Stimulated activated CD4-positive, alpha-beta T cell treated with anti-CD3 and anti-CD28 coated beads, TNF-alpha, amount 100 ng/mL, for 1 hour (primary cell): ENCODE measurements at regions not wholly inside any gene's neighbourhood (a gene's known extent, or its start where the extent isn't known, plus 50 kb on each side); places are given as distances from the start of the nearest gene placed in this dataset.
"Not testable (repeated sequence)": the region's sequence is repeated elsewhere in the genome, so short reads cannot be mapped to it uniquely, and the experiment has no call there.

Experiments used
- DNase-seq, 3 donors: peaks; one replicate each; pipeline ENCODE4 v3.0.0-alpha.2; 2020; ENCODE audit warnings: low read depth in 3 of 3, low spot score in 1 of 3

GRCh38 chr13:57909833-57910232 is 278.3 kb downstream of the PCDH17 start:
- not testable (repeated sequence) for DNase-seq

- no peak for DNase-seq
Measured at GRCh38 chr13:57918086-57918485, 286.5 kb downstream of the PCDH17 start.

- DNase-seq: no peak
Measured at GRCh38 chr13:57918913-57919312, 287.4 kb downstream of the PCDH17 start.

GRCh38 chr13:57925250-57925649 is 293.7 kb downstream of the PCDH17 start:
- DNase-seq: no peak

GRCh38 chr13:57925751-57926150 is 294.2 kb downstream of the PCDH17 start:
- DNase-seq: no peak

- DNase-seq: no peak
Measured at GRCh38 chr13:57932061-57932460, 300.5 kb downstream of the PCDH17 start.

GRCh38 chr13:57933606-57934005 is 302.1 kb downstream of the PCDH17 start:
- no peak for DNase-seq

- DNase-seq: no peak
Measured at GRCh38 chr13:57935965-57936364, 304.4 kb downstream of the PCDH17 start.

GRCh38 chr13:57946361-57946760 is 314.8 kb downstream of the PCDH17 start:
- DNase-seq: no peak

GRCh38 chr13:57948884-57949283 is 317.3 kb downstream of the PCDH17 start:
- no peak for DNase-seq

- no peak for DNase-seq
Measured at GRCh38 chr13:57969951-57970350, 338.4 kb downstream of the PCDH17 start.

GRCh38 chr13:57970404-57970803 is 338.9 kb downstream of the PCDH17 start:
- no peak for DNase-seq

- DNase-seq: no peak
Measured at GRCh38 chr13:57982782-57983181, 351.2 kb downstream of the PCDH17 start.

- no peak for DNase-seq
Measured at GRCh38 chr13:57988276-57988675, 356.7 kb downstream of the PCDH17 start.

- no peak for DNase-seq
Measured at GRCh38 chr13:57991041-57991440, 359.5 kb downstream of the PCDH17 start.

- DNase-seq: no peak
Measured at GRCh38 chr13:57992416-57992815, 360.9 kb downstream of the PCDH17 start.

GRCh38 chr13:57996717-57997116 is 365.2 kb downstream of the PCDH17 start:
- DNase-seq: no peak

- DNase-seq: no peak
Measured at GRCh38 chr13:58004751-58005150, 373.2 kb downstream of the PCDH17 start.

- DNase-seq: no peak
Measured at GRCh38 chr13:58018020-58018419, 386.5 kb downstream of the PCDH17 start.

- no peak for DNase-seq
Measured at GRCh38 chr13:58018865-58019264, 387.3 kb downstream of the PCDH17 start.

GRCh38 chr13:58024103-58024502 is 392.6 kb downstream of the PCDH17 start:
- DNase-seq: no peak

- no peak for DNase-seq
Measured at GRCh38 chr13:58025821-58026220, 394.3 kb downstream of the PCDH17 start.

- DNase-seq: no peak
Measured at GRCh38 chr13:58032676-58033460, 401.3 kb downstream of the PCDH17 start.
